DOHH2 (cell line): ENCODE measurements at regions not wholly inside any gene's neighbourhood (a gene's known extent, or its start where the extent isn't known, plus 50 kb on each side); places are given as distances from the start of the nearest gene placed in this dataset.

ENCODE experiments used
- H3F3A ChIP-seq: fragments of 200-600 bp; sonication (generic), shearing (Covaris generic); 2 replicates; pipeline ENCODE4 v1.6.0; 2016; ENCODE audit warnings: antibody characterized with exemption, mild to moderate bottlenecking; ENCODE audit not compliant: control insufficient read depth, insufficient read depth
- H3K27ac ChIP-seq: fragments of 200-600 bp; sonication (generic); 2 replicates; pipeline ENCODE4 v1.5.1; 2014; ENCODE audit warnings: low read depth, mild to moderate bottlenecking, low read length, moderate library complexity
- H3K27me3 ChIP-seq: fragments of 200-600 bp; sonication (generic); 2 replicates; pipeline ENCODE4 v1.6.1; 2014; ENCODE audit warnings: mild to moderate bottlenecking, low read length, mixed read lengths; ENCODE audit not compliant: control insufficient read depth
- H3K36me3 ChIP-seq: fragments of 200-600 bp; sonication (generic); 2 replicates; pipeline ENCODE4 v1.6.1; 2014; ENCODE audit warnings: mild to moderate bottlenecking, low read length, moderate library complexity, mixed read lengths; ENCODE audit not compliant: control insufficient read depth
- H3K4me1 ChIP-seq: fragments of 200-600 bp; sonication (generic); 2 replicates; pipeline ENCODE4 v1.6.1; 2014; ENCODE audit warnings: mild to moderate bottlenecking, low read length, mixed read lengths; ENCODE audit not compliant: control insufficient read depth
- H3K4me2 ChIP-seq: fragments of 200-600 bp; sonication (generic); 2 replicates; pipeline ENCODE4 v1.6.0; 2014; ENCODE audit warnings: mild to moderate bottlenecking, low read length, moderate library complexity
- H3K4me3 ChIP-seq: fragments of 200-600 bp; sonication (generic); 2 replicates; pipeline ENCODE4 v1.5.1; 2014; ENCODE audit warnings: mild to moderate bottlenecking, low read length, mixed read lengths
- H3K79me2 ChIP-seq: fragments of 200-600 bp; sonication (generic); 2 replicates; pipeline ENCODE4 v1.6.1; 2014; ENCODE audit warnings: mild to moderate bottlenecking, low read length, mixed read lengths; ENCODE audit not compliant: control insufficient read depth
- H3K9me2 ChIP-seq: fragments of 200-600 bp; sonication (generic); replicated peaks from 2 replicates; pipeline ENCODE4 v1.6.1; 2014; ENCODE audit warnings: mild to moderate bottlenecking, low read length, mixed read lengths; ENCODE audit not compliant: control insufficient read depth
- H3K9me3 ChIP-seq: fragments of 200-600 bp; sonication (generic); 2 replicates; pipeline ENCODE4 v1.6.1; 2014; ENCODE audit warnings: antibody characterized with exemption, low read length, mixed read lengths; ENCODE audit not compliant: control insufficient read depth, insufficient read depth
- H4K20me1 ChIP-seq: fragments of 200-600 bp; sonication (generic); 2 replicates; pipeline ENCODE4 v1.6.0; 2014; ENCODE audit warnings: low read depth, mild to moderate bottlenecking, antibody characterized with exemption, low read length, moderate library complexity; ENCODE audit not compliant: control insufficient read depth, insufficient read depth
- CTCF ChIP-seq: fragments of 200-600 bp; sonication (generic); IDR thresholded peaks from one replicate; pipeline ENCODE4 v1.5.1; 2014; ENCODE audit warnings: antibody characterized with exemption, mild to moderate bottlenecking, low read depth, low read length; ENCODE audit not compliant: poor library complexity, severe bottlenecking
- EZH2phosphoT487 ChIP-seq: fragments of 200-600 bp; sonication (generic); IDR thresholded peaks from 2 replicates; pipeline ENCODE4 v1.6.1; 2017; ENCODE audit warnings: borderline replicate concordance, mild to moderate bottlenecking, antibody characterized with exemption, low read length, moderate library complexity, mixed read lengths

GRCh38 chr13:50208826-50209335 lies 193.6 kb downstream of the KCNRG start:
- peak overlapping the region; percentile 70 for H3K4me2 ChIP-seq
- H3K79me2 ChIP-seq = no peaks in the 10 kb centered on the region
- peak overlapping the region; percentile 65 for H3K4me3 ChIP-seq
- no peak for TF ChIP-seq EZH2phosphoT487
- TF ChIP-seq CTCF = no peak
- H3F3A ChIP-seq = no peaks in the 10 kb centered on the region
- H3K9me3 ChIP-seq = peaks cover 10% of the 10 kb centered on the region; the same call in 1 of the 2 replicates
- H3K4me1 ChIP-seq = peaks cover 17% of the 10 kb centered on the region
- H3K27me3 ChIP-seq = no peaks in the 10 kb centered on the region
- no peaks in the 10 kb centered on the region for H4K20me1 ChIP-seq
- no peak overlapping the region for H3K27ac ChIP-seq
- no peaks in the 10 kb centered on the region for H3K36me3 ChIP-seq
- no peaks in the 10 kb centered on the region for H3K9me2 ChIP-seq

GRCh38 chr13:50209631-50210030 lies 194.4 kb downstream of the KCNRG start:
- H3K9me2 ChIP-seq = no peaks in the 10 kb centered on the region
- no peaks in the 10 kb centered on the region for H3K79me2 ChIP-seq
- H3K9me3 ChIP-seq = peaks cover 10% of the 10 kb centered on the region; the same call in 1 of the 2 replicates
- H3K4me1 ChIP-seq = peaks cover 17% of the 10 kb centered on the region
- no peak for TF ChIP-seq CTCF
- no peak for TF ChIP-seq EZH2phosphoT487
- H3K36me3 ChIP-seq = no peaks in the 10 kb centered on the region
- no peaks in the 10 kb centered on the region for H3K27me3 ChIP-seq
- H4K20me1 ChIP-seq = no peaks in the 10 kb centered on the region
- H3F3A ChIP-seq = no peaks in the 10 kb centered on the region
- peak overlapping the region; percentile 70 for H3K4me2 ChIP-seq
- H3K4me3 ChIP-seq = peak overlapping the region; percentile 65; the same call in 1 of the 2 replicates
- H3K27ac ChIP-seq = no peak overlapping the region

GRCh38 chr13:50213526-50213925 lies 198.3 kb downstream of the KCNRG start:
- H3K4me3 ChIP-seq = no peak overlapping the region
- H3K4me1 ChIP-seq = peaks cover 14% of the 10 kb centered on the region
- no peak overlapping the region for H3K4me2 ChIP-seq
- no peaks in the 10 kb centered on the region for H3K36me3 ChIP-seq
- no peaks in the 10 kb centered on the region for H3F3A ChIP-seq
- peaks cover 10% of the 10 kb centered on the region; the same call in 1 of the 2 replicates for H3K9me3 ChIP-seq
- no peaks in the 10 kb centered on the region for H3K79me2 ChIP-seq
- no peaks in the 10 kb centered on the region for H3K27me3 ChIP-seq
- no peaks in the 10 kb centered on the region for H3K9me2 ChIP-seq
- H4K20me1 ChIP-seq = no peaks in the 10 kb centered on the region
- no peak overlapping the region for H3K27ac ChIP-seq
- TF ChIP-seq EZH2phosphoT487 (no peak), CTCF (no peak)

GRCh38 chr13:50214514-50214913 lies 199.3 kb downstream of the KCNRG start:
- Histone ChIP-seq H3F3A (no peaks in the 10 kb centered on the region), H3K4me3 (no peak overlapping the region), H3K4me1 (peaks cover 4% of the 10 kb centered on the region), H3K27ac (no peak overlapping the region), H3K4me2 (no peak overlapping the region), H3K36me3 (no peaks in the 10 kb centered on the region), H3K9me3 (peaks cover 10% of the 10 kb centered on the region; the same call in 1 of the 2 replicates), H3K9me2 (no peaks in the 10 kb centered on the region), H3K79me2 (no peaks in the 10 kb centered on the region), H4K20me1 (no peaks in the 10 kb centered on the region), H3K27me3 (no peaks in the 10 kb centered on the region)
- TF ChIP-seq CTCF = no peak
- TF ChIP-seq EZH2phosphoT487 = no peak
